WTC11 (cell line): ENCODE measurements at regions not wholly inside any gene's neighbourhood (a gene's known extent, or its start where the extent isn't known, plus 50 kb on each side); places are given as distances from the start of the nearest gene placed in this dataset.

Experiments
- TF ChIP-seq, protein P1 (sequence below): fragments of 200-600 bp; IDR thresholded peaks from 2 replicates; pipeline ENCODE4 v1.8.0; 2022; ENCODE audit warnings: antibody characterized with exemption
- TF ChIP-seq, protein P2 (sequence below): sonication (generic); formaldehyde crosslinking; conservative IDR thresholded peaks from 2 replicates; pipeline ENCODE4 v1.8.1; 2022; ENCODE audit warnings: mild to moderate bottlenecking, missing genetic modification reagents

DNA sequence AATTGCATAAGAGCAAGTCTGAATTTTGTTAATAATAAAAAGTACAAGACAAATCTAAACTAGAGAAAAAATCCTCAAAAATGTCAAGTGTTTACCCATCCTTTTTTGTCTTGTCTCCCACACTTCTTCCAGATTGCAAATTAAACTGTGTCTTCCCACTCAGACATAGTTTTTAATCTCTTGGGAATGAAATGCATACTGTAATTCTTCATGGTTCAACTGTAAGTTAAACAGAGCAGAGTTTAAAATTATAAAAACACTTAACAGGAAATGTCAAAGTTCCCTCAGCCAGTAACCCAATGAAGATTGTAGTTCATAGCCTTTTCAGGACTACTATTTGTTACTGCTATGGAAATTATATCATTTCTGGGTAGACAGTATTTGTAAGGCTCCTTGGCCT, 171.8 kb downstream of the UBE2E3 start:
- TF ChIP-seq, protein P1, sequence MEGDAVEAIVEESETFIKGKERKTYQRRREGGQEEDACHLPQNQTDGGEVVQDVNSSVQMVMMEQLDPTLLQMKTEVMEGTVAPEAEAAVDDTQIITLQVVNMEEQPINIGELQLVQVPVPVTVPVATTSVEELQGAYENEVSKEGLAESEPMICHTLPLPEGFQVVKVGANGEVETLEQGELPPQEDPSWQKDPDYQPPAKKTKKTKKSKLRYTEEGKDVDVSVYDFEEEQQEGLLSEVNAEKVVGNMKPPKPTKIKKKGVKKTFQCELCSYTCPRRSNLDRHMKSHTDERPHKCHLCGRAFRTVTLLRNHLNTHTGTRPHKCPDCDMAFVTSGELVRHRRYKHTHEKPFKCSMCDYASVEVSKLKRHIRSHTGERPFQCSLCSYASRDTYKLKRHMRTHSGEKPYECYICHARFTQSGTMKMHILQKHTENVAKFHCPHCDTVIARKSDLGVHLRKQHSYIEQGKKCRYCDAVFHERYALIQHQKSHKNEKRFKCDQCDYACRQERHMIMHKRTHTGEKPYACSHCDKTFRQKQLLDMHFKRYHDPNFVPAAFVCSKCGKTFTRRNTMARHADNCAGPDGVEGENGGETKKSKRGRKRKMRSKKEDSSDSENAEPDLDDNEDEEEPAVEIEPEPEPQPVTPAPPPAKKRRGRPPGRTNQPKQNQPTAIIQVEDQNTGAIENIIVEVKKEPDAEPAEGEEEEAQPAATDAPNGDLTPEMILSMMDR, result no peak
- TF ChIP-seq, protein P2, sequence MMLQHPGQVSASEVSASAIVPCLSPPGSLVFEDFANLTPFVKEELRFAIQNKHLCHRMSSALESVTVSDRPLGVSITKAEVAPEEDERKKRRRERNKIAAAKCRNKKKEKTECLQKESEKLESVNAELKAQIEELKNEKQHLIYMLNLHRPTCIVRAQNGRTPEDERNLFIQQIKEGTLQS, result no peak
